Hepatocyte (in vitro differentiated cells): ENCODE measurements at regions not wholly inside any gene's neighbourhood (a gene's known extent, or its start where the extent isn't known, plus 50 kb on each side); places are given as distances from the start of the nearest gene placed in this dataset.

ENCODE experiments used
- DNase-seq: peaks from one replicate; pipeline ENCODE4 v3.0.0-alpha.2; 2016; ENCODE audit warnings: low spot score
- H2AFZ ChIP-seq: fragments of 200-600 bp; sonication (generic); 2 replicates; pipeline ENCODE4 v1.6.0; 2016; ENCODE audit warnings: antibody characterized with exemption, mild to moderate bottlenecking
- H3K27ac ChIP-seq: fragments of 200-600 bp; sonication (generic); 2 replicates; pipeline ENCODE4 v1.5.1; 2016; ENCODE audit warnings: mild to moderate bottlenecking
- H3K27me3 ChIP-seq: fragments of 200-600 bp; sonication (generic); 2 replicates; pipeline ENCODE4 v1.6.1; 2016
- H3K36me3 ChIP-seq: fragments of 200-600 bp; sonication (generic); replicated peaks from 2 replicates; pipeline ENCODE4 v1.5.1; 2016; ENCODE audit warnings: low read depth; ENCODE audit not compliant: insufficient read depth
- H3K4me1 ChIP-seq: fragments of 200-600 bp; sonication (generic); 2 replicates; pipeline ENCODE4 v1.5.1; 2016; ENCODE audit warnings: mild to moderate bottlenecking, moderate library complexity; ENCODE audit not compliant: insufficient read depth
- H3K4me2 ChIP-seq: fragments of 200-600 bp; sonication (generic); 2 replicates; pipeline ENCODE4 v1.6.0; 2016
- H3K4me3 ChIP-seq: fragments of 200-600 bp; sonication (generic); 2 replicates; pipeline ENCODE4 v1.5.1; 2016; ENCODE audit warnings: mild to moderate bottlenecking
- H3K79me2 ChIP-seq: fragments of 200-600 bp; sonication (generic); 2 replicates; pipeline ENCODE4 v1.6.0; 2017; ENCODE audit warnings: mild to moderate bottlenecking
- H3K9me2 ChIP-seq: fragments of 200-600 bp; sonication (generic); replicated peaks from 2 replicates; pipeline ENCODE4 v1.6.0; 2017; ENCODE audit warnings: mild to moderate bottlenecking; ENCODE audit not compliant: insufficient read depth
- H3K9me3 ChIP-seq: fragments of 200-600 bp; sonication (generic); 2 replicates; pipeline ENCODE4 v1.5.1; 2016; ENCODE audit warnings: low read depth, mild to moderate bottlenecking
- H4K20me1 ChIP-seq: fragments of 200-600 bp; sonication (generic); 2 replicates; pipeline ENCODE4 v1.6.0; 2016; ENCODE audit warnings: mild to moderate bottlenecking; ENCODE audit not compliant: insufficient read depth, poor library complexity, severe bottlenecking
- EZH2 ChIP-seq: fragments of 200-600 bp; sonication (generic); IDR thresholded peaks from 2 replicates; pipeline ENCODE4 v1.6.1; 2016; ENCODE audit warnings: antibody characterized with exemption, mild to moderate bottlenecking, borderline replicate concordance
- EZH2phosphoT487 ChIP-seq: fragments of 200-600 bp; sonication (generic); IDR thresholded peaks from one replicate; pipeline ENCODE4 v1.6.1; 2018; ENCODE audit warnings: antibody characterized with exemption, mild to moderate bottlenecking, low read depth, moderate library complexity; ENCODE audit not compliant: unreplicated experiment, severe bottlenecking
- WGBS: methylation state at CpG from one replicate; pipeline ENCODE4 v1.1.6; 2016; ENCODE audit warnings: low lambda C conversion rate; ENCODE audit errors: missing lambda C conversion rate; 5-methylcytosine and 5-hydroxymethylcytosine counted together
- TF ChIP-seq, protein P1 (sequence below): fragments of 200-600 bp; sonication (generic); IDR thresholded peaks from 2 replicates; pipeline ENCODE4 v1.5.1; 2016; ENCODE audit warnings: antibody characterized with exemption, mild to moderate bottlenecking; ENCODE audit not compliant: poor library complexity

DNA sequence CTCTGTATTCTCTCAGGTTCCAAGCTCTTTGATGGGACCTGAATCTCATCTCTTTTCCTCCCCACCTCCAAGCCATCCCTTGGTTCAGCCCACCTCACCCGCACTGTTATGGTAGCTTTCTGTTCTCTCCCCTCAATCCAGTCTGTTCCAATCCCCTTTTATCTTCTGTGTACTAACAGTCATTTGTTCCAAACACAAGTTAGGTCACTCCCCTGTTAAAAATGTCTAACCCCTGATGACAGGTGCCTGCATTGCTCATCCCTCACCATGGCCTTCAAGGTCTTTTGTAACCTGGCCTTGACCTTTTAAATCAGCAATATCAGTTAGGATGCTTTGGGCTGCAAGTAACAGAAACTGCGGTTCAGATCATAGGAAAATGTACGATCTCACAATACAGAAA is 74.8 kb downstream of the CYP26A1 start:
- no peaks in the 10 kb centered on the region for H3K36me3 ChIP-seq
- no peak overlapping the region for H3K27ac ChIP-seq
- H3K27me3 ChIP-seq, result no peaks in the 10 kb centered on the region
- H3K4me1 ChIP-seq, result no peaks in the 10 kb centered on the region
- H3K9me3 ChIP-seq, result no peaks in the 10 kb centered on the region
- WGBS, result 95% methylated on average over 3 of the region's 3 CpGs
- TF ChIP-seq EZH2phosphoT487 (no peak), EZH2 (no peak)
- TF ChIP-seq, protein P1, sequence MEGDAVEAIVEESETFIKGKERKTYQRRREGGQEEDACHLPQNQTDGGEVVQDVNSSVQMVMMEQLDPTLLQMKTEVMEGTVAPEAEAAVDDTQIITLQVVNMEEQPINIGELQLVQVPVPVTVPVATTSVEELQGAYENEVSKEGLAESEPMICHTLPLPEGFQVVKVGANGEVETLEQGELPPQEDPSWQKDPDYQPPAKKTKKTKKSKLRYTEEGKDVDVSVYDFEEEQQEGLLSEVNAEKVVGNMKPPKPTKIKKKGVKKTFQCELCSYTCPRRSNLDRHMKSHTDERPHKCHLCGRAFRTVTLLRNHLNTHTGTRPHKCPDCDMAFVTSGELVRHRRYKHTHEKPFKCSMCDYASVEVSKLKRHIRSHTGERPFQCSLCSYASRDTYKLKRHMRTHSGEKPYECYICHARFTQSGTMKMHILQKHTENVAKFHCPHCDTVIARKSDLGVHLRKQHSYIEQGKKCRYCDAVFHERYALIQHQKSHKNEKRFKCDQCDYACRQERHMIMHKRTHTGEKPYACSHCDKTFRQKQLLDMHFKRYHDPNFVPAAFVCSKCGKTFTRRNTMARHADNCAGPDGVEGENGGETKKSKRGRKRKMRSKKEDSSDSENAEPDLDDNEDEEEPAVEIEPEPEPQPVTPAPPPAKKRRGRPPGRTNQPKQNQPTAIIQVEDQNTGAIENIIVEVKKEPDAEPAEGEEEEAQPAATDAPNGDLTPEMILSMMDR, result no peak
- H3K4me3 ChIP-seq, result no peak overlapping the region
- H3K4me2 ChIP-seq, result no peak overlapping the region
- no peaks in the 10 kb centered on the region for H4K20me1 ChIP-seq
- H2AFZ ChIP-seq, result no peak overlapping the region
- H3K9me2 ChIP-seq, result no peaks in the 10 kb centered on the region
- no peaks in the 10 kb centered on the region for H3K79me2 ChIP-seq
- no peak for DNase-seq

GRCh38 chr10:93149761-93150160 is 76.1 kb downstream of the CYP26A1 start:
- Histone ChIP-seq H3K4me2 (no peak overlapping the region), H3K9me2 (no peaks in the 10 kb centered on the region), H3K27ac (no peak overlapping the region), H3K4me3 (no peak overlapping the region), H3K4me1 (no peaks in the 10 kb centered on the region), H3K27me3 (no peaks in the 10 kb centered on the region), H4K20me1 (no peaks in the 10 kb centered on the region), H3K36me3 (no peaks in the 10 kb centered on the region), H2AFZ (no peak overlapping the region), H3K9me3 (no peaks in the 10 kb centered on the region), H3K79me2 (no peaks in the 10 kb centered on the region)
- TF ChIP-seq EZH2phosphoT487 (no peak), EZH2 (no peak)
- TF ChIP-seq, protein P1, result no peak
- WGBS, result 93% methylated on average over 4 of the region's 4 CpGs
- no peak for DNase-seq

- Histone ChIP-seq H3K4me1 (no peaks in the 10 kb centered on the region), H3K9me2 (no peaks in the 10 kb centered on the region), H4K20me1 (no peaks in the 10 kb centered on the region), H2AFZ (no peak overlapping the region), H3K27me3 (no peaks in the 10 kb centered on the region), H3K27ac (no peak overlapping the region), H3K9me3 (no peaks in the 10 kb centered on the region), H3K4me3 (no peak overlapping the region), H3K79me2 (no peaks in the 10 kb centered on the region), H3K36me3 (no peaks in the 10 kb centered on the region), H3K4me2 (no peak overlapping the region)
- TF ChIP-seq, protein P1, result no peak
- TF ChIP-seq EZH2phosphoT487, result no peak
- TF ChIP-seq EZH2, result no peak
- WGBS, result 100% methylated on average over 1 of the region's 1 CpG
- DNase-seq, result no peak
Observed at GRCh38 chr10:93150289-93150688, 76.6 kb downstream of the CYP26A1 start.
